Brain microvascular endothelial cell (primary cell): ENCODE measurements at regions not wholly inside any gene's neighbourhood (a gene's known extent, or its start where the extent isn't known, plus 50 kb on each side); places are given as distances from the start of the nearest gene placed in this dataset.
"Not testable (repeated sequence)": the region's sequence is repeated elsewhere in the genome, so short reads cannot be mapped to it uniquely, and the experiment has no call there.

ENCODE experiments used
- DNase-seq: peaks from one replicate; pipeline ENCODE4 v3.0.0-alpha.2; 2020
- H3K27ac ChIP-seq: fragments of 250-450 bp; sonication (Bioruptor Pico); 2 replicates; pipeline ENCODE4 v1.5.1; 2020; ENCODE audit warnings: mild to moderate bottlenecking, moderate library complexity
- H3K27me3 ChIP-seq: fragments of 250-450 bp; sonication (Bioruptor Pico); replicated peaks from 2 replicates; pipeline ENCODE4 v1.5.1; 2020; ENCODE audit warnings: mild to moderate bottlenecking
- H3K36me3 ChIP-seq: fragments of 250-450 bp; sonication (Bioruptor Pico); replicated peaks from 2 replicates; pipeline ENCODE4 v1.5.1; 2020; ENCODE audit warnings: mild to moderate bottlenecking
- H3K4me3 ChIP-seq: 2 replicates; pipeline ENCODE4 v1.5.1; 2011; ENCODE audit warnings: low read depth, mild to moderate bottlenecking, control low read depth, low read length, moderate library complexity
- in situ Hi-C: cut with HindIII; loops from 2 replicates; pipeline ENCODE4 v1.10.0; 2017; ENCODE audit warnings: low sequenced_read_pairs, low pct_ligation_motif_present
- TF ChIP-seq, protein P1 (sequence below): IDR thresholded peaks from 2 replicates; pipeline ENCODE4 v1.5.1; 2011; ENCODE audit warnings: low read depth, mild to moderate bottlenecking, moderate library complexity, low read length, control low read depth, inconsistent platforms; ENCODE audit errors: missing control alignments

DNA sequence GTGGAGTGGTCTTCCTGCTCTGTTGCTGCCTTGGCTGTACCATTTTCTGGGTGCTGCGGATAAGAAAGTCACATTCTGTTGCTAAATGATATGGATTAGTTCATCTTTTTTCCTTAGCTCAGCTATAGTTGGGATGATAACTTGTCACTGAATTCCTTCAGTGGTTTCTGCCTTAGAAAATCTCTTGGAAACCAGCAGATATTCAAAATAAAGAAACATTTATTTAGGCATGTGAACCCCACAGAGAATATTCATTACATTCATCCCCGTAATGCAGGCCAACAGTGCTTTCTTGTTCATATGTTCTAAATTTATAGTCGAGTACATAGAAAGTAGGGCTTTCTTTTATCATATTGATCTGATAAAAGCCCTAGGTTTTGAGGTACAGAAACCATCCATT lies 151.3 kb downstream of the CYB561 start:
- Histone ChIP-seq H3K27me3 (no peaks in the 10 kb centered on the region), H3K36me3 (peaks cover 4% of the 10 kb centered on the region), H3K27ac (peak overlapping the region; percentile 34), H3K4me3 (no peak overlapping the region)
- TF ChIP-seq, protein P1, sequence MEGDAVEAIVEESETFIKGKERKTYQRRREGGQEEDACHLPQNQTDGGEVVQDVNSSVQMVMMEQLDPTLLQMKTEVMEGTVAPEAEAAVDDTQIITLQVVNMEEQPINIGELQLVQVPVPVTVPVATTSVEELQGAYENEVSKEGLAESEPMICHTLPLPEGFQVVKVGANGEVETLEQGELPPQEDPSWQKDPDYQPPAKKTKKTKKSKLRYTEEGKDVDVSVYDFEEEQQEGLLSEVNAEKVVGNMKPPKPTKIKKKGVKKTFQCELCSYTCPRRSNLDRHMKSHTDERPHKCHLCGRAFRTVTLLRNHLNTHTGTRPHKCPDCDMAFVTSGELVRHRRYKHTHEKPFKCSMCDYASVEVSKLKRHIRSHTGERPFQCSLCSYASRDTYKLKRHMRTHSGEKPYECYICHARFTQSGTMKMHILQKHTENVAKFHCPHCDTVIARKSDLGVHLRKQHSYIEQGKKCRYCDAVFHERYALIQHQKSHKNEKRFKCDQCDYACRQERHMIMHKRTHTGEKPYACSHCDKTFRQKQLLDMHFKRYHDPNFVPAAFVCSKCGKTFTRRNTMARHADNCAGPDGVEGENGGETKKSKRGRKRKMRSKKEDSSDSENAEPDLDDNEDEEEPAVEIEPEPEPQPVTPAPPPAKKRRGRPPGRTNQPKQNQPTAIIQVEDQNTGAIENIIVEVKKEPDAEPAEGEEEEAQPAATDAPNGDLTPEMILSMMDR: no peak
- no peak for DNase-seq
- in situ Hi-C loops: no loop called here

DNA sequence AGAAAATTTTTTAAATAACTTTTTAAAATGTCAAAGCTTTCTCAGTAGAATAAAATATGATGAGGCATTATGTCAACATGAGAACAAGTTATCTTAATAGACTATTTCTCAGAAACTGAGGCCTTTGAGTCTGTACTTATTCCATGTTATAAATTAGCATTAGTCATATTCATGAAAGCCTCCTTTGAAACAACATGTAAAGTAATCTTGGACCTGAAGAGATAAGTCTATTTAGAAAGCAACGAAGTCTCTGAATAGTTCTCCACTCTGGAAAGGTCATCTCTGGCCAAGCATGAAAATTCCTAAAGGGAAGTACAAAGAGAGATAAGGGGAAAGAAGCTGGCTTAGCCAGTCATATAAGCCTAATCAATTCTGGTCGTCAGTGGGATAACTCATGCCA lies 150.8 kb downstream of the CYB561 start:
- H3K27ac ChIP-seq: peak overlapping the region; percentile 34
- in situ Hi-C loops: no loop called here
- H3K4me3 ChIP-seq: no peak overlapping the region
- peak; percentile 9 for DNase-seq
- TF ChIP-seq, protein P1: no peak
- peaks cover 4% of the 10 kb centered on the region for H3K36me3 ChIP-seq
- H3K27me3 ChIP-seq: no peaks in the 10 kb centered on the region

DNA sequence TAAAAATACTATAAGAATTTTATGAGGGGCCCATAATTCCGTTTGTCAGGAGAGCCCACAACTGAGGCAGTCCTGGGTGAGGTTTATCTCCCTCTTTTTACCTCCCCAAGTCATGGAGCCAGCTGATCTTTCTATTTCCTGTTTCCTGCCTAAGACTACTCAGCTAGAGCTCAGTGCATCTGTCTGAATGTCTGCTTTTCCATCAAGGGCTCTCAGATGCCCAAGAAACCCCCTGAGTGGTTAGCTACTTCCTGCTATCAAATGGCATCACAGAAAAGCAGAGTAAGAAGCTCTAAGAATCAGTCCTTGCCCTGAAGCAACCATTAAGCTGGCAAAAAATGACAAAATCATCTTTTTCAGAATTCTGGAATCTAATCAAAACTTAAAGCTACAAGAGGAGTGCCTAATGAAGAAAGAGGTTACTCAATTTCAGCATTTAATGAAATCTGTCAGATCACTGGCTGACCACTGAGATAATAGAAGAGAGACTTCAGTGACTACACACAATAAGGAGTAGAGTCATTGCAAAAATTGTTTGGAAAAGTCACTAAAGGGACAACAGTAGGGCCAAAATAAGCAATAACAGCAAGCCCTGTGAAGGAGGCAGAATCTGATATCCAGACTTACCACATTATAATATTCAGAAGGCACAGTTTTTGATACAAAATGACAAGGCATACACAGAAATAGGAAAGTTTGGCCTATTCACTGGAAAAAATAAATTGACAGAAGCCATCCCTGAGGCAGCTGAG lies 150.1 kb downstream of the CYB561 start:
- in situ Hi-C loops: no loop called here
- H3K36me3 ChIP-seq: peaks cover 4% of the 10 kb centered on the region
- H3K27ac ChIP-seq: no peak overlapping the region
- DNase-seq: no peak
- TF ChIP-seq, protein P1: no peak
- no peaks in the 10 kb centered on the region for H3K27me3 ChIP-seq
- H3K4me3 ChIP-seq: no peak overlapping the region

DNA sequence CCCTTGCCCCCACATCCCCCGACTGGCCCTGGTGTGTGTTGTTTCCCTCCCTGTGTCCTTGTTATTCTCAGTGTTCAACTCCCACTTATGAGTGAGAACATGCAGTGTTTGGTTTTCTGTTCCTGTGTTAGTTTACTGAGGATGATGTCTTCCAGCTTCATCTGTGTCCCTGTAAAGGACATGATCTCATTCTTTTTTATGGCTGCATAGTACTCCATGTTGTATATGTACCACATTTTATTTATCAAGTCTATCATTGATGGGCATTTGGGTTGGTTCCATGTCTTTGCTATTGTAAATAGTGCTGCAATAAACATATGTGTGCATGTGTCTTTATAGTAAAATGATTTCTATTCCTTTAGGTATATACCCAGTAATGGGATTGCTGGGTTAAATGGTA lies 147.2 kb downstream of the CYB561 start:
- H3K4me3 ChIP-seq, H3K27me3 ChIP-seq, DNase-seq, in situ Hi-C loops, H3K36me3 ChIP-seq, H3K27ac ChIP-seq: not testable (repeated sequence)

DNA sequence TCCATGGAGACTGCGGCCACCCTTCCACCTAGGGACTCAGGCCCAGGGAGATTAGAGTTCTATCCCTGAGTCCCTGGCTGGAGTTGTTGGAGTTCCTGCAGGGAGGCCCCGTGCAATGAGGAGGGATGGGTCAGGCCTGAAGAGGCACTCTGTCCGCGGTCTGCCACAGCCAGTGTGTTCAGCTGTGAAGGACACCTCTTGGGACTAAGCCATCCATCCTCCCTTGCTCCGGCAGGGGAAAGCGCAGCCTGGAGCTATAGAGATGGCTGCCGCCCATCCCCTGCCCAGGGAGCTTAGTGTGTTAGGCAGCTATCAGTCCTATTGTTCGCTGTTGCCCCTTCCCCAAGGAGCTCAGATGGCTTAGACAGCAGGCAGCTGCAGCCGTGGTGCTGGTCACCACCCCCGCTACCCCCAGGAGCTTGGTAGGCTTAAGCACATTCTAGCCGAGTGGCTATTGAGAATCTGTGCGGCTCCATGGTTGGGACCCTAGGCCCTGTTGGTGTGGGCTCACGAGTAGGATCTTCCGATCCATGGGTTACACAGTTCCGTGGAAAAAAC lies 141.3 kb downstream of the CYB561 start:
- in situ Hi-C loops: no loop called here
- no peaks in the 10 kb centered on the region for H3K27me3 ChIP-seq
- H3K36me3 ChIP-seq: no peaks in the 10 kb centered on the region
- DNase-seq: no peak
- no peak overlapping the region for H3K27ac ChIP-seq
- H3K4me3 ChIP-seq: no peak overlapping the region
- TF ChIP-seq, protein P1: no peak

DNA sequence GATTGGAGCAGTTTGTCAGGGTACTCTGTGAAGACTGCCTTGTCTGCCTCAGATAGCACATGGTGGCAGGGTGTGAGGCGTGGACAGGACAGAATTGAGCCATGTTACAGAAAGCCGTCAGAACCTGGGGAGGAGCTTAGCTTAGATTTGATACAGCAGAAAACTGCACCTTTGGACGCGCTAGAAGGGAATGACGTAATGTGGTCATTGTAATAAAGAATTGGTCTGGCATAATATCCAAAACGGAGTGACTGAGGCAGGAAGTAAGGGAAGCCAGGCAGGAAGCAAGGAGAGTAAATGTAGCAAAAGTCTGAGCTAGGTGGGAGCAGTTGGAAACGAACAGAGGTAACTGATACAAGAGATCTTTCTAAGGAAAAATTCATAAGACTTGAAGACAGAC lies 140.2 kb downstream of the CYB561 start:
- Histone ChIP-seq H3K4me3 (no peak overlapping the region), H3K36me3 (no peaks in the 10 kb centered on the region), H3K27ac (no peak overlapping the region), H3K27me3 (no peaks in the 10 kb centered on the region)
- TF ChIP-seq, protein P1: no peak
- in situ Hi-C loops: no loop called here
- no peak for DNase-seq
